ENCODE measurements at regions not wholly inside any gene's neighbourhood (a gene's known extent, or its start where the extent isn't known, plus 50 kb on each side); places are given as distances from the start of the nearest gene placed in this dataset.

GRCh38 chr1:214827883-214828282, 224.9 kb downstream of the CENPF start:
- Histone ChIP-seq H3K36me3 (ENCODE audit: insufficient read depth, low read length) (no peaks in the 10 kb centered on the region), H3K4me2 (ENCODE audit: low read depth, low read length, poor library complexity, severe bottlenecking) (no peak overlapping the region), H3K9ac (ENCODE audit: low read depth, low read length, poor library complexity, severe bottlenecking) (no peak overlapping the region), H3K9me2 (replicated peaks; ENCODE audit: low read depth, low read length) (no peaks in the 10 kb centered on the region), H3K4me3 (ENCODE audit: low read length, poor library complexity, severe bottlenecking) (no peak overlapping the region), H3K4me1 (ENCODE audit: insufficient read depth, low read length, poor library complexity, severe bottlenecking) (no peaks in the 10 kb centered on the region), H3K79me2 (ENCODE audit: insufficient read depth, low read length) (no peaks in the 10 kb centered on the region), H4K20me1 (ENCODE audit: insufficient read depth, low read length, poor library complexity, severe bottlenecking) (no peaks in the 10 kb centered on the region), H3K9me3 (ENCODE audit: insufficient read depth, low read depth, low read length) (0 out of 2 replicates have a peak, but pooled peaks cover 2% of the 10 kb centered on the region), H3K27me3 (ENCODE audit: insufficient read depth, low read length, poor library complexity, severe bottlenecking) (no peaks in the 10 kb centered on the region), H3F3A (ENCODE audit: low read depth) (no peaks in the 10 kb centered on the region), H2AFZ (ENCODE audit: low read length) (no peak overlapping the region)
- TF ChIP-seq EZH2phosphoT487 (IDR thresholded peaks at IDR 0.05; ENCODE audit: borderline replicate concordance) (no peak), CTCF (conservative IDR thresholded peaks at IDR 0.05; ENCODE audit: low read length) (no peak)

- Histone ChIP-seq H3K9ac (ENCODE audit: low read depth, low read length, poor library complexity, severe bottlenecking) (no peak overlapping the region), H3K36me3 (ENCODE audit: insufficient read depth, low read length) (no peaks in the 10 kb centered on the region), H3K4me2 (ENCODE audit: low read depth, low read length, poor library complexity, severe bottlenecking) (no peak overlapping the region), H3K4me3 (ENCODE audit: low read length, poor library complexity, severe bottlenecking) (no peak overlapping the region), H2AFZ (ENCODE audit: low read length) (no peak overlapping the region), H3F3A (ENCODE audit: low read depth) (no peaks in the 10 kb centered on the region), H3K9me3 (ENCODE audit: insufficient read depth, low read depth, low read length) (0 out of 2 replicates have a peak, but pooled peaks cover 2% of the 10 kb centered on the region), H3K4me1 (ENCODE audit: insufficient read depth, low read length, poor library complexity, severe bottlenecking) (no peaks in the 10 kb centered on the region), H3K27me3 (ENCODE audit: insufficient read depth, low read length, poor library complexity, severe bottlenecking) (no peaks in the 10 kb centered on the region), H3K9me2 (replicated peaks; ENCODE audit: low read depth, low read length) (no peaks in the 10 kb centered on the region), H4K20me1 (ENCODE audit: insufficient read depth, low read length, poor library complexity, severe bottlenecking) (no peaks in the 10 kb centered on the region), H3K79me2 (ENCODE audit: insufficient read depth, low read length) (no peaks in the 10 kb centered on the region)
- no peak for TF ChIP-seq CTCF (conservative IDR thresholded peaks at IDR 0.05; ENCODE audit: low read length)
- TF ChIP-seq EZH2phosphoT487 (IDR thresholded peaks at IDR 0.05; ENCODE audit: borderline replicate concordance): no peak
Observed at GRCh38 chr1:214830941-214831340, 227.9 kb downstream of the CENPF start.

DNA sequence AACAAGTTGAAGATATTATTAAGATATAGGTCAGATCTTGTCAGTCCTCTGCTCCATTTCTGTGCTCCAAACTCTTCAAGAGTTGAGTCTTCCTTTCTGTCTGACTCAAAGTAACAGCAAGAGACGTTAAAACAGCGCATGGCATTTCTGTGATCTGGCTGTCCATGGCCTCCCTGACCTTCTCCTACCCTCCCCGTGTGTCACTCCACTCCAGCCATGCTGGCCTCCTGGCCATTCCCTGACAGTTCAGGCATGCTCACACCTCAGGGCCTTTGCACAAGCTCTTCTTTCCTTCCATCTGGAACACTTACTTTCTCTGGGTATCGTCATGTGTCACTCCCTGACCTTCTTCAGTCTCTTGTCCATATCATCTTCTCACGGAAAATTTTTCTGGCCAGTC, 229.0 kb downstream of the CENPF start:
- Histone ChIP-seq H3F3A (ENCODE audit: low read depth) (no peaks in the 10 kb centered on the region), H3K9me3 (ENCODE audit: insufficient read depth, low read depth, low read length) (0 out of 2 replicates have a peak, but pooled peaks cover 2% of the 10 kb centered on the region), H3K4me3 (ENCODE audit: low read length, poor library complexity, severe bottlenecking) (no peak overlapping the region), H3K9me2 (replicated peaks; ENCODE audit: low read depth, low read length) (no peaks in the 10 kb centered on the region), H3K9ac (ENCODE audit: low read depth, low read length, poor library complexity, severe bottlenecking) (no peak overlapping the region), H3K36me3 (ENCODE audit: insufficient read depth, low read length) (no peaks in the 10 kb centered on the region), H4K20me1 (ENCODE audit: insufficient read depth, low read length, poor library complexity, severe bottlenecking) (no peaks in the 10 kb centered on the region), H2AFZ (ENCODE audit: low read length) (no peak overlapping the region), H3K79me2 (ENCODE audit: insufficient read depth, low read length) (no peaks in the 10 kb centered on the region), H3K4me1 (ENCODE audit: insufficient read depth, low read length, poor library complexity, severe bottlenecking) (no peaks in the 10 kb centered on the region), H3K4me2 (ENCODE audit: low read depth, low read length, poor library complexity, severe bottlenecking) (no peak overlapping the region), H3K27me3 (ENCODE audit: insufficient read depth, low read length, poor library complexity, severe bottlenecking) (no peaks in the 10 kb centered on the region)
- no peak for TF ChIP-seq EZH2phosphoT487 (IDR thresholded peaks at IDR 0.05; ENCODE audit: borderline replicate concordance)
- TF ChIP-seq CTCF (conservative IDR thresholded peaks at IDR 0.05; ENCODE audit: low read length): no peak
